ENCODE measurements at regions not wholly inside any gene's neighbourhood (a gene's known extent, or its start where the extent isn't known, plus 50 kb on each side); places are given as distances from the start of the nearest gene placed in this dataset.

DNA sequence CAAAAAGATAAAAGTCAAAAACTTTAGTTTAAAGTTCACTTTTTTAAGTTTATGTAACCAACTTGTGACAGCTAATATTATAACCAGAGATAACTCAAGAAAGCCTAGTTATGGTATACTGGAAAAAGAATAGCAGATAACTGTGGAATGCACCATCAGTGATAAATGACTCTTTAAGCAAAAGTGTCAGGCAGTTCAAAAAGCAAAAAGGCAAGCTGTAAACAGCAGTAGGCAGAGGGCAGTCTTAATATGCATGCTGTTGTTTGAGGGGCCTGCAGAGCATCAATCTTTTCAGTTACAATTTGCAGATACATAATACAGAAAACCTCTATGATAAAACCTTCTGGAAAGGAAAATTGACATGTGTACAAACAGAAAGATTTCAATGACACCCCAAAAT lies 81.8 kb upstream of the JADE1 start:
- DNase-seq (ENCODE audit: extremely low read depth, low read depth) = no peak
- H3K4me3 ChIP-seq (replicated peaks; ENCODE audit: low read depth, low read length) = no peak overlapping the region
- no peak for TF ChIP-seq CTCF (IDR thresholded peaks at IDR 0.05; ENCODE audit: low read depth, low read length, missing control alignments)

- no peak for DNase-seq (ENCODE audit: extremely low read depth, low read depth)
- H3K4me3 ChIP-seq (replicated peaks; ENCODE audit: low read depth, low read length) = no peak overlapping the region
- TF ChIP-seq CTCF (IDR thresholded peaks at IDR 0.05; ENCODE audit: low read depth, low read length, missing control alignments) = no peak
These were observed 84.0 kb upstream of the JADE1 start for GRCh38 chr4:128725405-128726055.

GRCh38 chr4:128722911-128723310 lies 86.6 kb upstream of the JADE1 start:
- H3K4me3 ChIP-seq (replicated peaks; ENCODE audit: low read depth, low read length) = no peak overlapping the region
- DNase-seq (ENCODE audit: extremely low read depth, low read depth) = no peak
- no peak for TF ChIP-seq CTCF (IDR thresholded peaks at IDR 0.05; ENCODE audit: low read depth, low read length, missing control alignments)

GRCh38 chr4:128721896-128722295 lies 87.6 kb upstream of the JADE1 start:
- no peak for DNase-seq (ENCODE audit: extremely low read depth, low read depth)
- H3K4me3 ChIP-seq (replicated peaks; ENCODE audit: low read depth, low read length) = no peak overlapping the region
- no peak for TF ChIP-seq CTCF (IDR thresholded peaks at IDR 0.05; ENCODE audit: low read depth, low read length, missing control alignments)

DNA sequence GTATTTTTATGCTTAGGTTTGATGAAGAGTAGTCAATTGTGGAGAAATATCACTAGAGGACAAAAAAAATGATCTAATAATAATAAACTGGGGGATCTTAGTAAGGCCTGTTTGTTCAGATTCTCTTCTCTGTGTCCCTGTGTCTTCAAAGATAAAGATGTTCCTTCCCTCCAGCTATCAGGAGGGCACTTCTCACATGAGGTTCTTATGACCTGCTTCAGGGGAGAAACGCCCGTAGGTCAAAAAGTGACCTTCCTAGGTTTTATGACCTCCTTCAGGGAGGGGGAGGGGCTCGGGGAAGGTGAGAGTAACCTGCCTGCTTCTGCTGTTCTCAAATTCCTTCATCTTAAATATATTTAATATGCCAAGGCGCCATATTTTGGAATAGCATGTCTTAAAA lies 89.2 kb upstream of the JADE1 start:
- H3K4me3 ChIP-seq (replicated peaks; ENCODE audit: low read depth, low read length) = no peak overlapping the region
- no peak for TF ChIP-seq CTCF (IDR thresholded peaks at IDR 0.05; ENCODE audit: low read depth, low read length, missing control alignments)
- DNase-seq (ENCODE audit: extremely low read depth, low read depth) = no peak

DNA sequence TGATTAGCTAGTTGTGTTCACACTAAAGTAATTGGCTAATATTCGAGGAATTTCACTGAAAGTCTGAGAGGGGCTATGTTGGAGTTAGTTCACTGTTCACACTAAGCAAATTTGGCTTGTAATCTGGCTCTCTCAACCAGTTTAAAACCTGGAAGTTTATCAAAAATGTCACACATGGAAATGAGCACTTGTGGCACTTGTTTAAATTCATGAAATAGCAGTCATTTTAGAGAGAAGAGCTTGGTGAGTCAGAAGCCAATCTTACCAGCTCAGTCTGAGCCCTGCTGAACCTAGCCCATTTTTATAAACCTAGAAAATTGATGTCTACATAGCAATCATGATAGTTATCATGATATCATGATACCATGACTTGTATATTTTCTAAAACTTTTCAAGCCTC lies 90.7 kb upstream of the JADE1 start:
- no peak for DNase-seq (ENCODE audit: extremely low read depth, low read depth)
- TF ChIP-seq CTCF (IDR thresholded peaks at IDR 0.05; ENCODE audit: low read depth, low read length, missing control alignments) = no peak
- H3K4me3 ChIP-seq (replicated peaks; ENCODE audit: low read depth, low read length) = no peak overlapping the region

GRCh38 chr4:128716338-128716737 lies 93.2 kb upstream of the JADE1 start:
- H3K4me3 ChIP-seq (replicated peaks; ENCODE audit: low read depth, low read length) = no peak overlapping the region

More at GRCh38 chr4:128716338-128716737, 93.2 kb upstream of the JADE1 start:
- no peak for DNase-seq (ENCODE audit: extremely low read depth, low read depth)
- no peak for TF ChIP-seq CTCF (IDR thresholded peaks at IDR 0.05; ENCODE audit: low read depth, low read length, missing control alignments)

All from HFF-Myc (cell line).